GM12891 (cell line): ENCODE measurements at regions not wholly inside any gene's neighbourhood (a gene's known extent, or its start where the extent isn't known, plus 50 kb on each side); places are given as distances from the start of the nearest gene placed in this dataset.

ENCODE experiments used
- POLR2A ChIP-seq: IDR thresholded peaks from 2 replicates; pipeline ENCODE4 v1.6.1; 2011; ENCODE audit warnings: low read depth, low read length, control low read depth
- POLR2AphosphoS5 ChIP-seq: IDR thresholded peaks from 2 replicates; pipeline ENCODE4 v1.6.1; 2011; ENCODE audit warnings: low read depth, low read length, control low read depth
- SPI1 ChIP-seq: IDR thresholded peaks from 2 replicates; pipeline ENCODE4 v1.6.1; 2011; ENCODE audit warnings: low read depth, low read length, control low read depth
- TAF1 ChIP-seq: IDR thresholded peaks from 2 replicates; pipeline ENCODE4 v1.6.1; 2011; ENCODE audit warnings: low read depth, low read length, control low read depth

DNA sequence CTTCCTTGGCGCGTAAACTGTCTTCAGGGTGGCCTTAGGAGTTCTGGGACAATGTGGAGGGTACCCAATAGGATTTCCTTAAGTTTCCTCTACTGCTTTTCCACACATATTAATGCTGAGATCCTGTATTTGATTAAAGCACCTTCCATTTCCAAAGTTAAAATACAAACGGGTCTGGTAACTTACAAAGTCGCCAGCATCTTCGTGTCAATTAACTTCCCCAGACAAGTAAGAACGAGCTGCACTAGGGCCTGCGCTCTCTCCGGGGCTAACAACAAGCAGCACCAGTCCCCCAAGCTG lies 130.9 kb downstream of the NDUFA12 start:
- TF ChIP-seq POLR2A = no peak
- no peak for TF ChIP-seq POLR2AphosphoS5
- TF ChIP-seq SPI1 = no peak
- no peak for TF ChIP-seq TAF1
